ENCODE measurements at regions not wholly inside any gene's neighbourhood (a gene's known extent, or its start where the extent isn't known, plus 50 kb on each side); places are given as distances from the start of the nearest gene placed in this dataset.

DNA sequence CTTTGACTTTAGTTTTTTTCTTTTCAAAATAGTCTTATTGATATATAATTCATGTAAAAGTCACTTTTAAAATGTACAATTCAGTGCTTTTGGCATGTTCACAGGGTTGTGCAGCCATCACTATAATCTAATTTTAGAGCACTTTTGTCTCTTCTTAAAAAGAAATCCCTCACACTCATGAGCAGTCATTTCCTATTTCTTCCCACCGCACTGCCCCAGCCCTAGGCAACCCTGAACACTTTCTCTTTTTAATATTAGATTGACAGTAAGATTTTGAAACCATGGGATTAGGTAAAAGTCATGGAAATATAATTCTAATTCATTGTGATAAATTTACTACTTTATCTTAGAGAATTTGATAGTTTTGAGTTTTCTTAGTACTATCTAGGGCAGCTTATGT, 309.4 kb downstream of the UTRN start:
- TF ChIP-seq EP300 (IDR thresholded peaks at IDR 0.05; ENCODE audit: borderline replicate concordance) (no peak), FOXM1 (IDR thresholded peaks at IDR 0.05; ENCODE audit: borderline replicate concordance, low read depth) (no peak), YY1 (IDR thresholded peaks at IDR 0.05; ENCODE audit: low read depth) (no peak), RAD21 (IDR thresholded peaks at IDR 0.05; ENCODE audit: low read depth) (no peak), TCF12 (IDR thresholded peaks at IDR 0.05; ENCODE audit: low read depth) (no peak), EGR1 (IDR thresholded peaks at IDR 0.05) (no peak), TEAD4 (IDR thresholded peaks at IDR 0.05) (no peak)
- TF ChIP-seq, protein P1, sequence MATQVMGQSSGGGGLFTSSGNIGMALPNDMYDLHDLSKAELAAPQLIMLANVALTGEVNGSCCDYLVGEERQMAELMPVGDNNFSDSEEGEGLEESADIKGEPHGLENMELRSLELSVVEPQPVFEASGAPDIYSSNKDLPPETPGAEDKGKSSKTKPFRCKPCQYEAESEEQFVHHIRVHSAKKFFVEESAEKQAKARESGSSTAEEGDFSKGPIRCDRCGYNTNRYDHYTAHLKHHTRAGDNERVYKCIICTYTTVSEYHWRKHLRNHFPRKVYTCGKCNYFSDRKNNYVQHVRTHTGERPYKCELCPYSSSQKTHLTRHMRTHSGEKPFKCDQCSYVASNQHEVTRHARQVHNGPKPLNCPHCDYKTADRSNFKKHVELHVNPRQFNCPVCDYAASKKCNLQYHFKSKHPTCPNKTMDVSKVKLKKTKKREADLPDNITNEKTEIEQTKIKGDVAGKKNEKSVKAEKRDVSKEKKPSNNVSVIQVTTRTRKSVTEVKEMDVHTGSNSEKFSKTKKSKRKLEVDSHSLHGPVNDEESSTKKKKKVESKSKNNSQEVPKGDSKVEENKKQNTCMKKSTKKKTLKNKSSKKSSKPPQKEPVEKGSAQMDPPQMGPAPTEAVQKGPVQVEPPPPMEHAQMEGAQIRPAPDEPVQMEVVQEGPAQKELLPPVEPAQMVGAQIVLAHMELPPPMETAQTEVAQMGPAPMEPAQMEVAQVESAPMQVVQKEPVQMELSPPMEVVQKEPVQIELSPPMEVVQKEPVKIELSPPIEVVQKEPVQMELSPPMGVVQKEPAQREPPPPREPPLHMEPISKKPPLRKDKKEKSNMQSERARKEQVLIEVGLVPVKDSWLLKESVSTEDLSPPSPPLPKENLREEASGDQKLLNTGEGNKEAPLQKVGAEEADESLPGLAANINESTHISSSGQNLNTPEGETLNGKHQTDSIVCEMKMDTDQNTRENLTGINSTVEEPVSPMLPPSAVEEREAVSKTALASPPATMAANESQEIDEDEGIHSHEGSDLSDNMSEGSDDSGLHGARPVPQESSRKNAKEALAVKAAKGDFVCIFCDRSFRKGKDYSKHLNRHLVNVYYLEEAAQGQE (IDR thresholded peaks at IDR 0.05; ENCODE audit: low read depth): no peak
- TF ChIP-seq, protein P2, sequence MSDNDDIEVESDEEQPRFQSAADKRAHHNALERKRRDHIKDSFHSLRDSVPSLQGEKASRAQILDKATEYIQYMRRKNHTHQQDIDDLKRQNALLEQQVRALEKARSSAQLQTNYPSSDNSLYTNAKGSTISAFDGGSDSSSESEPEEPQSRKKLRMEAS (IDR thresholded peaks at IDR 0.05): no peak
